Frontal cortex (tissue), 3 donors: ENCODE measurements at regions not wholly inside any gene's neighbourhood (a gene's known extent, or its start where the extent isn't known, plus 50 kb on each side); places are given as distances from the start of the nearest gene placed in this dataset.
"Not testable (repeated sequence)": the region's sequence is repeated elsewhere in the genome, so short reads cannot be mapped to it uniquely, and the experiment has no call there.

Experiments used
- DNase-seq, 2 donors: peaks; one replicate each; pipeline ENCODE4 v3.0.0; 2012; ENCODE audit warnings: low spot score in 2 of 2
- FAIRE-seq: peaks from 2 replicates; lab custom pipeline; 2012; peaks lifted over from hg19 to GRCh38; lab: Jason Lieb, UNC
- donor health status: control.
- donor health status: control.
- donor health status: control.

GRCh38 chr20:30579824-30580438, 677.5 kb upstream of the DEFB115 start:
- DNase-seq, FAIRE-seq: not testable (repeated sequence)

GRCh38 chr20:30581839-30582238, 675.6 kb upstream of the DEFB115 start:
- DNase-seq, FAIRE-seq: not testable (repeated sequence)

GRCh38 chr20:30584403-30584802, 673.1 kb upstream of the DEFB115 start:
- not testable (repeated sequence) for FAIRE-seq

DNA sequence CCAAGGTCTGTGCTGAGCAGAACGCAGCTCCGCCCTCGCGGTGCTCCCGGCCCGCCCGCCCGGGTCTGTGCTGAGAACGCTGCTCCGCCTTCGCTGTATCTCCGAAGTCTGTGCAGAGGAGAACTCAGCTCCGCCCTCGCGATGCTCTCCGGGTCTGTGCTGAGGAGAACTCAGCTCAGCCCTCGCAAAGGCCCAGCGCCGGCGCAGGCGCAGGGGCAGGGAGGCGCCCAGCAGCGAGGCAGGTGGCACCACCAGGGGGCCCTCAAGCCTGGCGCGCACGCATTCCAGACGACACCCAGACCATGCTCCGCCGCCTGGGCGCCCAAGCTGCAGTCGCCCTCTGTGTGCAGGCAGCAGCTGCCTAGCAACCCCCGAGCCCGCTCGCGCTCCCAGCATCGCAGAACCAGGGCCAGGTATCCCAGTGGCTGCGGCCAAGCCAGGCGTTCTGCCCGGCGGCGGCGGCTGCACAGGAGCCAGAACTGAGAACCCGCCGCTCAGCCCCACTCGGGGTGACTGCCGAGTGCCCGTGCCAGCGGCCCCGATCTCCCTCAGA, 672.1 kb upstream of the DEFB115 start:
- peak in 1 of 2 donors; percentile 20 for DNase-seq
- FAIRE-seq: not testable (repeated sequence)

More at GRCh38 chr20:30584403-30584802, 673.1 kb upstream of the DEFB115 start:
- not testable (repeated sequence) for DNase-seq

DNA sequence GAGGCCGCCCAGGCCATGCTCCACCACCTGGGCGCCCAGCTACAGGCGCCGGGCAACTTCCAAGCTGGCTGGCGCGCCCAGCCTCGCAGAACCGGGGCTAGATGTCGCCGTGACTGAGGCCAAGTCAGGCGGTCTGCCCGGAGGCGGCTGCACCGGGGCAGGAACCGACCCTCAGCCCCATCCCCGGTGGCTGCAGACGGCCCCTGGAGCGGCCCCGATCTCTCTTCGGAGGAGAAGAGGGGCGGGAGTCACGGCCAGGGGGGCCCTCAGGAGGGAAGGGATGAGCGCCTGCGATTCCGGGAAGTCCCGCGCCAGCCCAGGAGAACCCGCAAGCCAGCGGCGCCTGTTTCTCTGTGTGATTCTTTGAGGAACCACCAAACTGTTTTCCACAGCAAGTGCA, 671.3 kb upstream of the DEFB115 start:
- DNase-seq, FAIRE-seq: not testable (repeated sequence)

- FAIRE-seq (no peak), DNase-seq (no peak)
Observed at GRCh38 chr20:30593572-30593971, 663.9 kb upstream of the DEFB115 start.

DNA sequence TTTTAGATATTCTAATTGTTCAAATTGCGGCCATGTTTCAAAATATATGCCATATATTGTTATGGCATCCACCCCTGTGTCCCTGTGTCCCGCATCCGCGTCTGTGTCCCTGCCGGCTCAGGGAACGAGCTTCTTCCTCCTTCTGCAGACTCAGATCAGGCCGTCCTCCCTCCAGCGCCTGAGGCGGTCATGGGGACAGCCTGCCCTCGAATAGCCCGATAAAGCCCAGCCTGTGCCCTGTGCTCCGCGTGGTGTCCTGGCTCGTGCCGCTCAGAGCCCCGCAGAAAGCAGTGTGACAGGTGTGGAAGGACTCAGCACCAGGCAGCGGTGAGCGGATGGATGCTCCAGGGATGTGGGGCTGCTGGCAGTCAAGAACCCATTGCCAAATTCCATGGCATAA, 663.4 kb upstream of the DEFB115 start:
- DNase-seq (no peak), FAIRE-seq (no peak)

DNA sequence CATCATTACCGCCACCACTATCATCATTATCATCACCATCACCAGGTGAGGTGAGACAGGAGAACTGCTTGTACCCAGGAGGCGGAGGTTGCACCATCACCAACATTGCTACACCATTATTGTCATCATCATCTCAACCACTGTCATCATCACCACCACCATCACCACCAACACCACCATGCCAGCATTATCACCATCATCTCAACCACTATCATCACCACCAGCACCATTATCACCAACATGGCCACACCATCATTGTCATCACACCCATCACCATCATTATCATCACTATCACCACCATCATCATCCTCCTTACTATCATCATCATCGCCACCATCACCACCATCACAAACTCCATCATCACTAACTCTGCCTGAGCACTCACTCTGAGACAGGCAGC, 661.8 kb upstream of the DEFB115 start:
- no peak for DNase-seq
- FAIRE-seq: no peak

- not testable (repeated sequence) for DNase-seq, FAIRE-seq
Observed at GRCh38 chr20:30597429-30597828, 660.0 kb upstream of the DEFB115 start.

GRCh38 chr20:30598460-30599230, 658.8 kb upstream of the DEFB115 start:
- no peak for DNase-seq
- FAIRE-seq: no peak

DNA sequence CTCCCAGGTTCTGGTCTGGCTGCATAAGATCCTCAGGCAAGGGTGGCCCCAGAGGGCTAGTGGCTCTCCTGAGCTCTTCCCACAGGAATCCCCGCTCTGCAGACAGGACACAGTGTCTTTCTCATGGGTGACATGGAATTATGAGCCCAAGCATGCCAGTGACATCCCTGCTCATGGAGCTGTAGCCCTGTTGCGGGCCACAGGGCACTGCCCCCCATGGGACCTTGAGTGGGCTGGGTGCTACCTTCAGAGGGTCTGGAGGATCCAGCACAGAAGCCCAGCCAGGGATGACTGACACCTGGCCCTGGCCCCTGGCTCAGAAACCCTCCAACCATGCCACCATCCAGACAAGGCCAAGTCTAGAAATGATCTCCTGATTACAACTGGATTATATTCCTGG, 657.5 kb upstream of the DEFB115 start:
- DNase-seq (no peak), FAIRE-seq (no peak)

- no peak for DNase-seq
Observed at GRCh38 chr20:30601974-30602373, 655.5 kb upstream of the DEFB115 start.

GRCh38 chr20:30602424-30602823, 655.0 kb upstream of the DEFB115 start:
- no peak for FAIRE-seq
- no peak for DNase-seq

More at GRCh38 chr20:30601974-30602373, 655.5 kb upstream of the DEFB115 start:
- no peak for FAIRE-seq

DNA sequence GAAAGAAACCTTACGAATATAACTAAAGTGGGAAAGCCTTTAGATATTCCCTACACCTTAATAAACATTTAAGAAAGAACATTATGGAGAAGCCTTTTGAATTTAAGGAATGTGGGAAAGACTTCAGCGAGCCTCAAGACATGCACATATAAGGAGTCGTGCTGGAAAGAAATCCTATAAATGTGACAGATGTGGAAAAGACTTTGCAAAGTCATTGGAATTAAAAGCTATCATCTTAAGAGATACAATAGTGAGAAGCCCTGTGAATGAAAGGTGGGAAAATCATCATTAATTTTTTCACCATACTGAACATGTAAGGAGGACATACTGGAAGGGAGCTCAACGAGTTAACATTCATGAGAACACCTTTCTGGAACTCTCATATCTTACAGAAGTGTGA, 650.5 kb upstream of the DEFB115 start:
- DNase-seq (no peak), FAIRE-seq (no peak)

DNA sequence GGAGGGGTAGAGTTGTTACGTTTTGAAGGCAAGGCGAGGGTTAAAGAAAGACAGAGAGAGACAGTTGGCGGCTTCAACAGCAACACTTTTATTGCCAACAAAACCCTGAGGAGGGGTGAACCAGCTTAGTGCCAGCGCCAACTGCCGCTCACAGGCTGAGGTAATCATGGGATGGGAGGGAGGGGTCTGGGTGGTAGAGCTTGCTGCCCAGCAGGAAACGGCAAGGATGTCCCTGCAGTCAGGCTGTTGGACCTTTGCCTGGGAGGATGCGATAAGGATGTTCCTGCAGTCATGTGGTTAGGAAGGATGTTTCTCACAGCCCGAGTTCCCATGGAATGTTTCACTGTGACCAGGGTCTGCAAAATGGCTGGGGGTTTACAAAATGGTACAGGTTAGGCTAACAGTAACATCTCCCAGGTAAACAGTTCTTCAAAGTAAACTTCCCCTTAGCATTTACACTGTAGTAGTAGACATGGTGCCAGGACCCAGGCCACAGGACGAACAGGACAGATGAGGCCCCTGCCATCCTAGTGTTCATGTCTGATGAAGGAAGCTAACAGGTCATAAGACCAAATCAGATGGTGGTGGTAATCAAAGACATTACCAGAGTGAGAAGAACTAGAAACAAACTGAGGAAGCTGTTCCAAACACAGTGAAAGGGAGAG, 647.3 kb upstream of the DEFB115 start:
- no peak for DNase-seq
- FAIRE-seq: no peak

- no peak for FAIRE-seq
Observed at GRCh38 chr20:30610751-30611150, 646.7 kb upstream of the DEFB115 start.

GRCh38 chr20:30611239-30611984, 646.1 kb upstream of the DEFB115 start:
- DNase-seq: no peak

More at GRCh38 chr20:30610751-30611150, 646.7 kb upstream of the DEFB115 start:
- no peak for DNase-seq

GRCh38 chr20:30612344-30612743, 645.1 kb upstream of the DEFB115 start:
- no peak for FAIRE-seq

More at GRCh38 chr20:30611239-30611984, 646.1 kb upstream of the DEFB115 start:
- FAIRE-seq: no peak

DNA sequence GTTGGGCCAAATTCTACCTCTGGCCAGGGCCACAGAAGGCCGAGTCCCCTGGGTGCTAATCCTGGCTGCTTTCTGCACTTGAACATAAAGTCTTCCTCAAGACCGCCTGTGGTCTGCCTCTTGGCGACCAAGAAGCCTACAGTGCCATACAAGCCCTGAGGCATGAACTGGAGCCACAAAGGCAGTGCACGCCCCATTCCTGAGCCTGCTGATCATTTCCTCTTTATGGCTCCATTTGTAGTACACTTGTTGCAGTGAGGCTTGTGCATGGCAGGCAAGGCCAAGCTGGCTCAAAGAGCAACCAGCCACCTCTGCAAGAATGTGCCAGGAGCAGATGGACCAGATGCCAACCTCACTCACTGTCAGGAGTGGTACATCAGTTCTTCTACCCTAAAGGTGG, 636.1 kb upstream of the DEFB115 start:
- FAIRE-seq, DNase-seq: not testable (repeated sequence)

More at GRCh38 chr20:30612344-30612743, 645.1 kb upstream of the DEFB115 start:
- DNase-seq: no peak

GRCh38 chr20:30624310-30624709, 633.2 kb upstream of the DEFB115 start:
- DNase-seq, FAIRE-seq: not testable (repeated sequence)
